ENCODE measurements at regions not wholly inside any gene's neighbourhood (a gene's known extent, or its start where the extent isn't known, plus 50 kb on each side); places are given as distances from the start of the nearest gene placed in this dataset.

DNA sequence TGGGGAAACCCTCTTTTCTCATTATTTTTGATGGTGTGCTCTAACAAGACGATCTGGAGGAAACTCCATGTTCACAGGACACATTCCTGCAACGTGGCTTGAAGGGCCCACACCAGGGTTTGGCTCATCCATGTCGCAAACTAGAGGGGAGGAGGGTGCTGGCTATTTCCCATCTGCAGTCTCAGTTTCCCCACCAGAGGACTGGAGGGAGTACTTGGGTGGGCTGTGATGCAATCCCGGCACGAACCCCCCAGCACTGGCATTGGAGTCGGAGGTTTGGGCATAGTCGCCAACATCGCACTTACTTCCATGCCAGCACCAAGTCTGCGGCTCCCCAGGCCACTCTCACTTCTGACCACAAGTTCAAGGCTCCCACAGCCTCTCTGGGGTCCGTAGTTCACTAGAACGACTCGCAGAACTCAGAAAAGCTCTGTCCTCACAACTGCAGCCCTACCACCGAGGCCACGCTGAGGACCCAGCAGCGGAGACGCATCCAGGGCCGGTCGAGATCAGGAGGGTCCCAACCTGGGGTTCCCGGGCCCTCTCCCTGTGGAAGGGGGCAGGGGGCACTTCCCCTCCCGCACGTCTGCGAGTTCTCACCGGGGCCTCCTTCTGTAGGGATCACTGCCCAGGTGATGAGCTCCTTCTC, 165.6 kb upstream of the SOX1 start:
- TF ChIP-seq, protein P1, sequence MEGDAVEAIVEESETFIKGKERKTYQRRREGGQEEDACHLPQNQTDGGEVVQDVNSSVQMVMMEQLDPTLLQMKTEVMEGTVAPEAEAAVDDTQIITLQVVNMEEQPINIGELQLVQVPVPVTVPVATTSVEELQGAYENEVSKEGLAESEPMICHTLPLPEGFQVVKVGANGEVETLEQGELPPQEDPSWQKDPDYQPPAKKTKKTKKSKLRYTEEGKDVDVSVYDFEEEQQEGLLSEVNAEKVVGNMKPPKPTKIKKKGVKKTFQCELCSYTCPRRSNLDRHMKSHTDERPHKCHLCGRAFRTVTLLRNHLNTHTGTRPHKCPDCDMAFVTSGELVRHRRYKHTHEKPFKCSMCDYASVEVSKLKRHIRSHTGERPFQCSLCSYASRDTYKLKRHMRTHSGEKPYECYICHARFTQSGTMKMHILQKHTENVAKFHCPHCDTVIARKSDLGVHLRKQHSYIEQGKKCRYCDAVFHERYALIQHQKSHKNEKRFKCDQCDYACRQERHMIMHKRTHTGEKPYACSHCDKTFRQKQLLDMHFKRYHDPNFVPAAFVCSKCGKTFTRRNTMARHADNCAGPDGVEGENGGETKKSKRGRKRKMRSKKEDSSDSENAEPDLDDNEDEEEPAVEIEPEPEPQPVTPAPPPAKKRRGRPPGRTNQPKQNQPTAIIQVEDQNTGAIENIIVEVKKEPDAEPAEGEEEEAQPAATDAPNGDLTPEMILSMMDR (IDR thresholded peaks at IDR 0.05): no peak
- no peak for TF ChIP-seq EP300 (IDR thresholded peaks at IDR 0.05)
- TF ChIP-seq POLR2A (IDR thresholded peaks at IDR 0.05): no peak
